Astrocyte of the cerebellum (primary cell): ENCODE measurements at regions not wholly inside any gene's neighbourhood (a gene's known extent, or its start where the extent isn't known, plus 50 kb on each side); places are given as distances from the start of the nearest gene placed in this dataset.

ENCODE experiments used
- DNase-seq: peaks from one replicate; pipeline ENCODE4 v3.0.0-alpha.2; 2011; ENCODE audit warnings: low read depth
- H3K4me3 ChIP-seq: 2 replicates; pipeline ENCODE4 v1.5.1; 2011; ENCODE audit warnings: mild to moderate bottlenecking, low read depth, low read length, moderate library complexity
- CTCF ChIP-seq: IDR thresholded peaks from 2 replicates; pipeline ENCODE4 v1.5.1; 2012; ENCODE audit warnings: low read length, low read depth, moderate library complexity, mild to moderate bottlenecking; ENCODE audit errors: missing control alignments
- in situ Hi-C: cut with HindIII; loops from 2 replicates; pipeline ENCODE4 v1.10.0; 2017; ENCODE audit warnings: low sequenced_read_pairs

GRCh38 chr4:124501576-124501975 is 211.0 kb downstream of the ANKRD50 start:
- TF ChIP-seq CTCF: no peak

GRCh38 chr4:124504431-124504830 is 208.1 kb downstream of the ANKRD50 start:
- TF ChIP-seq CTCF: no peak
- in situ Hi-C loops: no loop called here
- DNase-seq: no peak
- H3K4me3 ChIP-seq: no peak overlapping the region

More at GRCh38 chr4:124501576-124501975, 211.0 kb downstream of the ANKRD50 start:
- in situ Hi-C loops: no loop called here
- DNase-seq: no peak
- H3K4me3 ChIP-seq: no peak overlapping the region

DNA sequence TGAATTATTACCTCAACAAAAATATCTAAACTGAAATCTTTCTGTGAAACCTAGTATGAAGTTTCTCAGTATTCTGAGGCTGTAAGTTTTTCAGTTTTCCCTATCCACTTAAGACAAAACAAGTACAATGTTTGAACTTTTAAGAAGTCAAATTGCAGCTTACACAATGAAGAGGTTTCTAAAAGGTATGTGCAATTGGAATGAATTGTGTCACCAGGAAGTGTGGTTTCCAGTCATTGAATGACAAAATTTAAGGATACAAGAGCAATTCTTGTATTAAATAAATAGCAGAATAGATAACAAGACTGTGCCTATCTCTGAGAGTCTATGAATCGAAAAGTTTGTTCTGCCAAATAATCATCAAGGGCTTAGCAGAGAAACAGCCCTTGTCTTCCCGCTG is 207.3 kb downstream of the ANKRD50 start:
- no peak for TF ChIP-seq CTCF
- no peak for DNase-seq
- in situ Hi-C loops: no loop called here
- H3K4me3 ChIP-seq: no peak overlapping the region

GRCh38 chr4:124509151-124509550 is 203.4 kb downstream of the ANKRD50 start:
- in situ Hi-C loops: no loop called here
- no peak for DNase-seq
- no peak for TF ChIP-seq CTCF
- no peak overlapping the region for H3K4me3 ChIP-seq

GRCh38 chr4:124514588-124514987 is 197.9 kb downstream of the ANKRD50 start:
- no peak for TF ChIP-seq CTCF
- in situ Hi-C loops: no loop called here
- no peak for DNase-seq
- no peak overlapping the region for H3K4me3 ChIP-seq

DNA sequence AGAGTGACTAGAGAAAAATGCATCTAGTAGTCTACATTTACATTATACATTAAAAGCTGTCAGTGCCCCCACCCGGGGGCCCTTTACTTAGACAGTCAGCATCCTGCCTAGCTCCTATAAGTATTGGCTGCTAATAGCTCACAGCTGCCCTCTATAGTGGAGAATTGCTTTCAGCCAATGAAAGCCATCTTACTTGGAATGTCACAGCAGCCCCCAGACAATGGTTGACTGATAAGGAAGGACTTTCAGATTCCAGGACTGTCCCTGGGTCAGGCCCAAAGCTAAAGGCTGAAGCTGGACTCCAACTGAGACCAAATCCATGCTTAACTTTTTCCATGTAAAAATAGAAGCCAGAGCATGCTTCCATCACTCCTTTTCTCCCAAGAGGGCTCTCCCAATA is 196.9 kb downstream of the ANKRD50 start:
- no peak overlapping the region for H3K4me3 ChIP-seq
- DNase-seq: no peak
- in situ Hi-C loops: no loop called here
- no peak for TF ChIP-seq CTCF

DNA sequence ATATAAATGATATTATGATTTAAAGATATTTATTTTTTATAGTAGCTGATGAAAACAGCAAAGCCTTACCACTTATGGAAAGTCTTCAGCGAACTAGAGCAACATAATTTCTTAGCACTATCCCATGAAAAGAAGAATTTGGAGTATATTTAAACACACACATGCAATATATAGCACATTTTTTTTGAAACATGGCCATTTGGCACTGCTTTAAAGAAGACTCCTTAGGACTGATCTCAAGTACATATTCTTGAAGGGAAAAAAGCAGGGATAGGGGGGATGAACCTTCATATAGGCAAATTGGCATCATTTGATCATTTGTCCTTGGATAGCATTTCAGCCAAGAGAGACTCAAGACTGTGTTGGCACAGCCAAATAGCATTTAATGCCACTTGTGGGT is 193.3 kb downstream of the ANKRD50 start:
- TF ChIP-seq CTCF: no peak
- no peak for DNase-seq
- H3K4me3 ChIP-seq: no peak overlapping the region
- in situ Hi-C loops: no loop called here
